ENCODE measurements at regions not wholly inside any gene's neighbourhood (a gene's known extent, or its start where the extent isn't known, plus 50 kb on each side); places are given as distances from the start of the nearest gene placed in this dataset.

DNA sequence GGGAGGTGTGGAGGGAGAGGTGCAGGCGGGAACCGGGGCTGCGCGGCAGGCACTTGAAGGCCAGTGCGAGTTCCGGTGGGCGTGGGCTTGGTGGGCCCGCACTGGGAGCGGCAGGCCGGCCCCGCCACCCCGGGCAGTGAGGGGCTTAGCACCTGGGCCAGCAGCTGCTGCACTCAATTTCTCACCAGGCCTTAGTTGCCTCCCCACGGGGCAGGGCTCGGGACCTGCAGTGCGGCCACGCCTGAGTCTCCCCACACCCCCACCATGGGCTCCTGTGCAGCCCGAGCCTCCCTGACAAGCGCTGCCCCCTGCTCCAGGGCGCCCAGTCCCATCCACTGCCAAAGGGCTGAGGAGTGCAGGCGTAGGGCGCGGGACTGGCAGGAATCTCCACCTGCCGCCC lies 284.5 kb downstream of the DEPDC1B start:
- Histone ChIP-seq H3K27ac (ENCODE audit: low read depth in 1 of 2, low read length in 2 of 2) (no peak overlapping the region), H3K9me3 (ENCODE audit: control insufficient read depth in 4 of 4, low read length in 3 of 4) (peaks cover 0 to 4% (median 0%) of the 10 kb centered on the region in 4 donors), H3K9ac (ENCODE audit: low read depth in 1 of 2, low read length in 2 of 2) (no peak overlapping the region), H3K4me3 (ENCODE audit: low read depth in 1 of 3, low read length in 3 of 3) (no peak overlapping the region), H3K27me3 (ENCODE audit: control insufficient read depth in 4 of 4, insufficient read depth in 4 of 4, low read length in 3 of 4) (no peaks in the 10 kb centered on the region), H3K4me1 (ENCODE audit: control insufficient read depth in 4 of 4, insufficient read depth in 4 of 4, low read length in 3 of 4) (no peaks in the 10 kb centered on the region), H3K36me3 (ENCODE audit: control insufficient read depth in 4 of 4, insufficient read depth in 3 of 4, low read depth in 1 of 4, low read length in 3 of 4) (no peaks in the 10 kb centered on the region)
- TF ChIP-seq JUND (IDR thresholded peaks at IDR 0.05) (no peak), NR2F2 (IDR thresholded peaks at IDR 0.05) (no peak), FOXA1 (IDR thresholded peaks at IDR 0.05) (no peak), HNF4A (conservative IDR thresholded peaks at IDR 0.05) (no peak), TAF1 (conservative IDR thresholded peaks at IDR 0.05) (no peak), HNF4G (IDR thresholded peaks at IDR 0.05) (no peak), GABPA (IDR thresholded peaks at IDR 0.05 in 1 of 2, conservative IDR thresholded peaks at IDR 0.05 in 1 of 2) (no peak), RXRA (IDR thresholded peaks at IDR 0.05) (no peak), RAD21 (IDR thresholded peaks at IDR 0.05) (no peak), YY1 (IDR thresholded peaks at IDR 0.05) (no peak), SP1 (IDR thresholded peaks at IDR 0.05) (no peak), EGR1 (IDR thresholded peaks at IDR 0.05; ENCODE audit: low read depth in 2 of 2) (no peak), FOXA2 (IDR thresholded peaks at IDR 0.05) (no peak)
- TF ChIP-seq, protein P1, sequence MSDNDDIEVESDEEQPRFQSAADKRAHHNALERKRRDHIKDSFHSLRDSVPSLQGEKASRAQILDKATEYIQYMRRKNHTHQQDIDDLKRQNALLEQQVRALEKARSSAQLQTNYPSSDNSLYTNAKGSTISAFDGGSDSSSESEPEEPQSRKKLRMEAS (IDR thresholded peaks at IDR 0.05), result no peak
- TF ChIP-seq, protein P2, sequence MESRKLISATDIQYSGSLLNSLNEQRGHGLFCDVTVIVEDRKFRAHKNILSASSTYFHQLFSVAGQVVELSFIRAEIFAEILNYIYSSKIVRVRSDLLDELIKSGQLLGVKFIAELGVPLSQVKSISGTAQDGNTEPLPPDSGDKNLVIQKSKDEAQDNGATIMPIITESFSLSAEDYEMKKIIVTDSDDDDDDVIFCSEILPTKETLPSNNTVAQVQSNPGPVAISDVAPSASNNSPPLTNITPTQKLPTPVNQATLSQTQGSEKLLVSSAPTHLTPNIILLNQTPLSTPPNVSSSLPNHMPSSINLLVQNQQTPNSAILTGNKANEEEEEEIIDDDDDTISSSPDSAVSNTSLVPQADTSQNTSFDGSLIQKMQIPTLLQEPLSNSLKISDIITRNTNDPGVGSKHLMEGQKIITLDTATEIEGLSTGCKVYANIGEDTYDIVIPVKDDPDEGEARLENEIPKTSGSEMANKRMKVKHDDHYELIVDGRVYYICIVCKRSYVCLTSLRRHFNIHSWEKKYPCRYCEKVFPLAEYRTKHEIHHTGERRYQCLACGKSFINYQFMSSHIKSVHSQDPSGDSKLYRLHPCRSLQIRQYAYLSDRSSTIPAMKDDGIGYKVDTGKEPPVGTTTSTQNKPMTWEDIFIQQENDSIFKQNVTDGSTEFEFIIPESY (IDR thresholded peaks at IDR 0.05), result no peak
- TF ChIP-seq, protein P3, sequence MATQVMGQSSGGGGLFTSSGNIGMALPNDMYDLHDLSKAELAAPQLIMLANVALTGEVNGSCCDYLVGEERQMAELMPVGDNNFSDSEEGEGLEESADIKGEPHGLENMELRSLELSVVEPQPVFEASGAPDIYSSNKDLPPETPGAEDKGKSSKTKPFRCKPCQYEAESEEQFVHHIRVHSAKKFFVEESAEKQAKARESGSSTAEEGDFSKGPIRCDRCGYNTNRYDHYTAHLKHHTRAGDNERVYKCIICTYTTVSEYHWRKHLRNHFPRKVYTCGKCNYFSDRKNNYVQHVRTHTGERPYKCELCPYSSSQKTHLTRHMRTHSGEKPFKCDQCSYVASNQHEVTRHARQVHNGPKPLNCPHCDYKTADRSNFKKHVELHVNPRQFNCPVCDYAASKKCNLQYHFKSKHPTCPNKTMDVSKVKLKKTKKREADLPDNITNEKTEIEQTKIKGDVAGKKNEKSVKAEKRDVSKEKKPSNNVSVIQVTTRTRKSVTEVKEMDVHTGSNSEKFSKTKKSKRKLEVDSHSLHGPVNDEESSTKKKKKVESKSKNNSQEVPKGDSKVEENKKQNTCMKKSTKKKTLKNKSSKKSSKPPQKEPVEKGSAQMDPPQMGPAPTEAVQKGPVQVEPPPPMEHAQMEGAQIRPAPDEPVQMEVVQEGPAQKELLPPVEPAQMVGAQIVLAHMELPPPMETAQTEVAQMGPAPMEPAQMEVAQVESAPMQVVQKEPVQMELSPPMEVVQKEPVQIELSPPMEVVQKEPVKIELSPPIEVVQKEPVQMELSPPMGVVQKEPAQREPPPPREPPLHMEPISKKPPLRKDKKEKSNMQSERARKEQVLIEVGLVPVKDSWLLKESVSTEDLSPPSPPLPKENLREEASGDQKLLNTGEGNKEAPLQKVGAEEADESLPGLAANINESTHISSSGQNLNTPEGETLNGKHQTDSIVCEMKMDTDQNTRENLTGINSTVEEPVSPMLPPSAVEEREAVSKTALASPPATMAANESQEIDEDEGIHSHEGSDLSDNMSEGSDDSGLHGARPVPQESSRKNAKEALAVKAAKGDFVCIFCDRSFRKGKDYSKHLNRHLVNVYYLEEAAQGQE (IDR thresholded peaks at IDR 0.05), result no peak
- TF ChIP-seq, protein P4, sequence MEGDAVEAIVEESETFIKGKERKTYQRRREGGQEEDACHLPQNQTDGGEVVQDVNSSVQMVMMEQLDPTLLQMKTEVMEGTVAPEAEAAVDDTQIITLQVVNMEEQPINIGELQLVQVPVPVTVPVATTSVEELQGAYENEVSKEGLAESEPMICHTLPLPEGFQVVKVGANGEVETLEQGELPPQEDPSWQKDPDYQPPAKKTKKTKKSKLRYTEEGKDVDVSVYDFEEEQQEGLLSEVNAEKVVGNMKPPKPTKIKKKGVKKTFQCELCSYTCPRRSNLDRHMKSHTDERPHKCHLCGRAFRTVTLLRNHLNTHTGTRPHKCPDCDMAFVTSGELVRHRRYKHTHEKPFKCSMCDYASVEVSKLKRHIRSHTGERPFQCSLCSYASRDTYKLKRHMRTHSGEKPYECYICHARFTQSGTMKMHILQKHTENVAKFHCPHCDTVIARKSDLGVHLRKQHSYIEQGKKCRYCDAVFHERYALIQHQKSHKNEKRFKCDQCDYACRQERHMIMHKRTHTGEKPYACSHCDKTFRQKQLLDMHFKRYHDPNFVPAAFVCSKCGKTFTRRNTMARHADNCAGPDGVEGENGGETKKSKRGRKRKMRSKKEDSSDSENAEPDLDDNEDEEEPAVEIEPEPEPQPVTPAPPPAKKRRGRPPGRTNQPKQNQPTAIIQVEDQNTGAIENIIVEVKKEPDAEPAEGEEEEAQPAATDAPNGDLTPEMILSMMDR (IDR thresholded peaks at IDR 0.05; ENCODE audit: low read depth, low read length, missing input control), result no peak
- TF ChIP-seq, protein P5, sequence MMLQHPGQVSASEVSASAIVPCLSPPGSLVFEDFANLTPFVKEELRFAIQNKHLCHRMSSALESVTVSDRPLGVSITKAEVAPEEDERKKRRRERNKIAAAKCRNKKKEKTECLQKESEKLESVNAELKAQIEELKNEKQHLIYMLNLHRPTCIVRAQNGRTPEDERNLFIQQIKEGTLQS (IDR thresholded peaks at IDR 0.05), result no peak
- 97% methylated on average over 23 of the region's 23 CpGs for WGBS
- no peak for DNase-seq (ENCODE audit: low spot score)

All from liver (tissue), 8 donors.